Fibroblast of lung (primary cell): ENCODE measurements at regions not wholly inside any gene's neighbourhood (a gene's known extent, or its start where the extent isn't known, plus 50 kb on each side); places are given as distances from the start of the nearest gene placed in this dataset.

Experiments used
- DNase-seq, 2 donors: peaks; one replicate each; pipeline versions ENCODE4 v3.0.0 to v3.0.0-alpha.2; 2010; ENCODE audit warnings: low read depth in 2 of 2
- H2AFZ ChIP-seq: 2 replicates; pipeline ENCODE4 v1.5.1; 2012; ENCODE audit warnings: low read length, control low read depth, inconsistent platforms
- H3K27ac ChIP-seq: 2 replicates; pipeline ENCODE4 v1.5.1; 2011; ENCODE audit warnings: low read length, control low read depth; ENCODE audit not compliant: insufficient read depth
- H3K27me3 ChIP-seq: 2 replicates; pipeline ENCODE4 v1.5.1; 2011; ENCODE audit warnings: mild to moderate bottlenecking, low read length; ENCODE audit not compliant: control insufficient read depth, insufficient read depth
- H3K36me3 ChIP-seq: 2 replicates; pipeline ENCODE4 v1.5.1; 2011; ENCODE audit warnings: low read length; ENCODE audit not compliant: control insufficient read depth, insufficient read depth
- H3K4me1 ChIP-seq: 2 replicates; pipeline ENCODE4 v1.5.1; 2011; ENCODE audit warnings: low read length; ENCODE audit not compliant: control insufficient read depth, insufficient read depth; ENCODE audit errors: extremely low read depth
- H3K4me2 ChIP-seq: 2 replicates; pipeline ENCODE4 v1.5.1; 2011; ENCODE audit warnings: low read length, control low read depth; ENCODE audit not compliant: insufficient read depth; ENCODE audit errors: extremely low read depth
- H3K4me3 ChIP-seq, 4 experiments: fragments of 200-600 bp in 1 of 4; sonication (generic) in 1 of 4; replicated peaks in 1 of 4; 2 replicates each; pipeline ENCODE4 v1.5.1; 2011 to 2016; ENCODE audit warnings: low read length in 4 of 4, low read depth in 3 of 4, mild to moderate bottlenecking in 3 of 4, control low read depth in 2 of 4, inconsistent platforms in 1 of 4, mixed read lengths in 1 of 4; ENCODE audit not compliant: insufficient read depth in 1 of 4; ENCODE audit errors: control extremely low read depth in 1 of 4
- H3K79me2 ChIP-seq: 2 replicates; pipeline ENCODE4 v1.5.1; 2012; ENCODE audit warnings: mild to moderate bottlenecking, low read length, inconsistent platforms; ENCODE audit not compliant: control insufficient read depth, insufficient read depth
- H3K9ac ChIP-seq: 2 replicates; pipeline ENCODE4 v1.5.1; 2011; ENCODE audit warnings: mild to moderate bottlenecking, low read length, control low read depth; ENCODE audit not compliant: insufficient read depth
- H3K9me3 ChIP-seq: 2 replicates; pipeline ENCODE4 v1.5.1; 2012; ENCODE audit warnings: low read depth, low read length; ENCODE audit not compliant: control insufficient read depth, insufficient read depth
- H4K20me1 ChIP-seq: 2 replicates; pipeline ENCODE4 v1.5.1; 2011; ENCODE audit warnings: low read length; ENCODE audit not compliant: control insufficient read depth, insufficient read depth; ENCODE audit errors: extremely low read depth
- CTCF ChIP-seq, 2 donors: IDR thresholded peaks in 1 of 2; conservative IDR thresholded peaks in 1 of 2; 1 replicate in 1 of 2; 2 replicates in 1 of 2; pipeline ENCODE4 v1.5.1; 2011 to 2012; ENCODE audit warnings: low read length in 2 of 2, control low read depth in 1 of 2, inconsistent platforms in 1 of 2, low read depth in 1 of 2, mild to moderate bottlenecking in 1 of 2
- EZH2 ChIP-seq: IDR thresholded peaks from 2 replicates; pipeline ENCODE4 v1.5.1; 2012; ENCODE audit warnings: low read length, control low read depth, mild to moderate bottlenecking; ENCODE audit errors: missing control alignments

- no peaks in the 10 kb centered on the region for H4K20me1 ChIP-seq
- no peak overlapping the region for H3K9ac ChIP-seq
- no peak overlapping the region for H2AFZ ChIP-seq
- TF ChIP-seq EZH2 (no peak), CTCF (conservative IDR thresholded peaks at IDR 0.05 in 1 of 2, IDR thresholded peaks at IDR 0.05 in 1 of 2; ENCODE audit: low read depth in 1 of 2, low read length in 2 of 2) (no peak)
- no peaks in the 10 kb centered on the region for H3K4me1 ChIP-seq
- H3K9me3 ChIP-seq, result no peaks in the 10 kb centered on the region
- no peaks in the 10 kb centered on the region for H3K79me2 ChIP-seq
- no peak overlapping the region for H3K4me2 ChIP-seq
- H3K27me3 ChIP-seq, result no peaks in the 10 kb centered on the region
- no peaks in the 10 kb centered on the region for H3K36me3 ChIP-seq
- no peak for DNase-seq
- H3K4me3 ChIP-seq, result no peak overlapping the region
- H3K27ac ChIP-seq, result no peak overlapping the region
Observed at GRCh38 chr18:59048378-59048777, 91.3 kb upstream of the SEC11C start.

DNA sequence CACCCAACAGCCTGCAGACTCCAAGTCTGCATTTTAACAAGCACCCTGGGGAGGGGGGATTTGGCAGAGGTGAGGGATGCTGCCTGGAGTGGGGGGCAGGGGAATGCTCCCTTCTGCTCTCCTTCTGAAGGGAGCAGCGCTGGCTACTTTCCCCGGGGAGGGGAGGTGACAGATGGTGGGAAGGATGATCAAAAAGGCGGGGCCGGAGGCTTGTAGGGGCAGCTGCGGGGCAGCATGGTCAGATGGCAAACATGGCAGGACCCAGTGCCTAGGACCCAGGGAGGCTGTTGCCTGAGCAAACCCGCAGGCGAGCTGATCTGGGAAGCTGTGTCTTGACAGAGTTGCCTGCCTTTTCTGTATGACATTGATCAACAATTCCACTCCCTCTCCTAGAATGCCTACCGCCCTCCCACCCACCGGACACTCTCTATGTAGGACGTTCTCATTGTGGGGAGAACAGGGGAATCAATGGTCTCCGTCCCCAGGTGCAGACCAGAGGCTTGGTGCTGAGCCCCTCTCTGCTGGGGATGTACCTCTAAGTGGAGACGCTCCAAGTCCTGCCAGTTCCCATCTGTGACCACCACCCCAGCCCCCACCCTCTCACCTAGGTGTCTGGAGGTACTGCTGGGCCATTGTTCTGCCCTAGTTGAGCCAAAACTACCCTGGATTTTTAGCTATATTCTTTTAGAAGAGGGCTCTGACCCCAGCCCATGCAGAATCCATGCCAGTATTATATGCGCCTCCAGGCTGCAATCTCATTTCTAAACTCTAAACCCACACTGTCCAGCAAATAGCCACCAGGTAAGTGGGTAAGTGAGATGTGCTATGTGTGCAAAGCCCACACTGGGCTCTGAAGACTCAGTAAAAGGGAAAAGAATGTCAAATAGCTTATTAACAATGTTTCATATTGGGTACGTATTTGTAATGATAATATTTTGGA, 89.7 kb upstream of the SEC11C start:
- no peak overlapping the region for H2AFZ ChIP-seq
- H3K9me3 ChIP-seq, result no peaks in the 10 kb centered on the region
- TF ChIP-seq CTCF (conservative IDR thresholded peaks at IDR 0.05 in 1 of 2, IDR thresholded peaks at IDR 0.05 in 1 of 2; ENCODE audit: low read depth in 1 of 2, low read length in 2 of 2), result no peak
- no peak for TF ChIP-seq EZH2
- no peaks in the 10 kb centered on the region for H3K4me1 ChIP-seq
- no peak overlapping the region for H3K4me2 ChIP-seq
- no peaks in the 10 kb centered on the region for H3K36me3 ChIP-seq
- H3K4me3 ChIP-seq, result no peak overlapping the region
- no peak for DNase-seq
- no peaks in the 10 kb centered on the region for H4K20me1 ChIP-seq
- no peak overlapping the region for H3K9ac ChIP-seq
- H3K27ac ChIP-seq, result no peak overlapping the region
- no peaks in the 10 kb centered on the region for H3K79me2 ChIP-seq
- no peaks in the 10 kb centered on the region for H3K27me3 ChIP-seq

DNA sequence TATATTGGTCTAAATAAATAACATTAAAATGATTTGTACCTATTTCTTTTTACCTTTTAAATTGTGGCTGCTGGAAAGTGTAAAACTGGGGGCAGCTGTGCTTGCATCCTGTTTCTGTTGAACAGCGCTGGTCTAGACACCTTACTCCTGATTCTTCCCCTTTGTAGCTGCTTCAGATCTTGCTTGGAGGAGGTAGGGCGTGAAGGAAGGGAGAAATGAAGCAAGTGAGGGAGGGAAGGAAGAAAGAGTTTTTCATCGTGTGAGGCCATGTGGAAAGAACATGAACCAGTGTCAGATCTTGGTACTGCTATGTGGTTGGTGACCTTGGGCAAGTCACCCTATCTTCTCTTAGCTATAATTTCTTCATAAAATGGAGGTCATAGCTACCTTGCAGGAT, 89.0 kb upstream of the SEC11C start:
- H3K27me3 ChIP-seq, result no peaks in the 10 kb centered on the region
- H2AFZ ChIP-seq, result no peak overlapping the region
- H3K36me3 ChIP-seq, result no peaks in the 10 kb centered on the region
- H3K4me2 ChIP-seq, result no peak overlapping the region
- H3K9ac ChIP-seq, result no peak overlapping the region
- no peaks in the 10 kb centered on the region for H3K79me2 ChIP-seq
- TF ChIP-seq EZH2 (no peak), CTCF (conservative IDR thresholded peaks at IDR 0.05 in 1 of 2, IDR thresholded peaks at IDR 0.05 in 1 of 2; ENCODE audit: low read depth in 1 of 2, low read length in 2 of 2) (no peak)
- H3K4me1 ChIP-seq, result no peaks in the 10 kb centered on the region
- no peaks in the 10 kb centered on the region for H4K20me1 ChIP-seq
- no peak overlapping the region for H3K27ac ChIP-seq
- DNase-seq, result no peak
- H3K4me3 ChIP-seq, result no peak overlapping the region
- no peaks in the 10 kb centered on the region for H3K9me3 ChIP-seq
